IMR-90 (cell line): ENCODE measurements at regions not wholly inside any gene's neighbourhood (a gene's known extent, or its start where the extent isn't known, plus 50 kb on each side); places are given as distances from the start of the nearest gene placed in this dataset.

ENCODE experiments used
- ATAC-seq: fragments of 200-7000 bp; cut with Tn5 transposase; 2 replicates; pipeline ENCODE4 v1.9.1; 2020; ENCODE audit warnings: low read depth, mild to moderate bottlenecking, moderate library complexity
- BruUV-seq: library from RNA; stranded (reverse); fragments of 400-500 nt; replicated peaks from 2 replicates; lab custom pipeline; 2021; lab: Mats Ljungman, UMichigan
- CTCF ChIA-PET: fragments of 300-600 bp; formaldehyde crosslinking; extraction: SDS; loops from one replicate; lab custom pipeline; 2021; ENCODE audit warnings: antibody characterized with exemption; lab: Yijun Ruan, JAX
- POLR2A ChIA-PET: fragments of 300-600 bp; sonication (Branson Sonifier 250); formaldehyde crosslinking; loops from one replicate; lab custom pipeline; 2022; ENCODE audit warnings: antibody characterized with exemption; ENCODE audit not compliant: unreplicated experiment; lab: Charles Lee
- DNase-seq: peaks from one replicate; pipeline ENCODE4 v3.0.0; 2013
- H2AFZ ChIP-seq: replicated peaks from 2 replicates; pipeline ENCODE3; 2013; ENCODE audit warnings: low read length, mild to moderate bottlenecking; ENCODE audit not compliant: poor library complexity
- H2AK5ac ChIP-seq: 2 replicates; pipeline ENCODE4 v1.6.1; 2013; ENCODE audit warnings: low read depth, low read length, inconsistent platforms
- H2AK9ac ChIP-seq: replicated peaks from 2 replicates; pipeline ENCODE3; 2013; ENCODE audit warnings: mild to moderate bottlenecking, low read depth, low read length, moderate library complexity; ENCODE audit not compliant: poor library complexity
- H2BK120ac ChIP-seq: 2 replicates; pipeline ENCODE4 v1.6.1; 2013; ENCODE audit warnings: low read depth, low read length, inconsistent platforms
- H2BK15ac ChIP-seq: 3 replicates; pipeline ENCODE4 v1.6.1; 2013; ENCODE audit warnings: low read depth, low read length, inconsistent platforms
- H2BK20ac ChIP-seq: 2 replicates; pipeline ENCODE4 v1.6.1; 2013; ENCODE audit warnings: low read depth, mild to moderate bottlenecking, inconsistent platforms, low read length, moderate library complexity
- H2BK5ac ChIP-seq: 2 replicates; pipeline ENCODE4 v1.6.1; 2013; ENCODE audit warnings: mild to moderate bottlenecking, low read depth, low read length, inconsistent platforms; ENCODE audit not compliant: poor library complexity, severe bottlenecking
- H3K14ac ChIP-seq: replicated peaks from 2 replicates; pipeline ENCODE4 v1.6.1; 2013; ENCODE audit warnings: low read depth, low read length, inconsistent platforms
- H3K18ac ChIP-seq: 2 replicates; pipeline ENCODE4 v1.6.1; 2013; ENCODE audit warnings: low read depth, low read length, control low read depth
- H3K23ac ChIP-seq: 2 replicates; pipeline ENCODE4 v1.6.1; 2013; ENCODE audit warnings: low read depth, low read length, inconsistent platforms
- H3K27ac ChIP-seq: 2 replicates; pipeline ENCODE4 v1.5.1; 2013; ENCODE audit warnings: mild to moderate bottlenecking, control low read depth, low read length; ENCODE audit not compliant: insufficient read depth
- H3K27me3 ChIP-seq: 2 replicates; pipeline ENCODE4 v1.6.1; 2013; ENCODE audit warnings: low read length; ENCODE audit not compliant: control insufficient read depth, insufficient read depth
- H3K36me3 ChIP-seq: 2 replicates; pipeline ENCODE4 v1.6.1; 2013; ENCODE audit warnings: low read length, mixed read lengths; ENCODE audit not compliant: control insufficient read depth, insufficient read depth
- H3K4ac ChIP-seq: 2 replicates; pipeline ENCODE4 v1.6.1; 2013; ENCODE audit warnings: low read depth, low read length, inconsistent platforms
- H3K4me1 ChIP-seq: 2 replicates; pipeline ENCODE4 v1.6.1; 2013; ENCODE audit warnings: low read length, mixed read lengths; ENCODE audit not compliant: control insufficient read depth, insufficient read depth
- H3K4me2 ChIP-seq: 2 replicates; pipeline ENCODE4 v1.6.1; 2013; ENCODE audit warnings: low read depth, mild to moderate bottlenecking, control low read depth, low read length, moderate library complexity
- H3K4me3 ChIP-seq: 2 replicates; pipeline ENCODE4 v1.5.1; 2013; ENCODE audit warnings: low read depth, mild to moderate bottlenecking, control low read depth, low read length, moderate library complexity; ENCODE audit not compliant: insufficient read depth
- H3K56ac ChIP-seq: 2 replicates; pipeline ENCODE4 v1.6.1; 2013; ENCODE audit warnings: low read length, inconsistent platforms; ENCODE audit not compliant: insufficient read depth; ENCODE audit errors: extremely low read depth
- H3K79me1 ChIP-seq, 2 experiments: 2 replicates each; pipeline ENCODE4 v1.6.1; 2013; ENCODE audit warnings: low read length in 2 of 2, inconsistent platforms in 1 of 2, low read depth in 1 of 2
- H3K9ac ChIP-seq: 2 replicates; pipeline ENCODE4 v1.6.1; 2013; ENCODE audit warnings: low read depth, low read length, control low read depth
- H3K9me1 ChIP-seq: 2 replicates; pipeline ENCODE4 v1.6.1; 2013; ENCODE audit warnings: low read length, inconsistent platforms; ENCODE audit not compliant: insufficient read depth
- H3K9me3 ChIP-seq: 2 replicates; pipeline ENCODE4 v1.6.1; 2013; ENCODE audit warnings: low read length; ENCODE audit not compliant: control insufficient read depth, insufficient read depth
- H4K20me1 ChIP-seq: 2 replicates; pipeline ENCODE4 v1.6.1; 2013; ENCODE audit warnings: low read length, inconsistent platforms; ENCODE audit not compliant: insufficient read depth
- H4K5ac ChIP-seq: 2 replicates; pipeline ENCODE4 v1.6.1; 2013; ENCODE audit warnings: mild to moderate bottlenecking, low read depth, low read length, control low read depth
- H4K8ac ChIP-seq, 2 experiments: 2 replicates each; pipeline ENCODE4 v1.6.1; 2013; ENCODE audit warnings: low read depth in 2 of 2, low read length in 2 of 2, control low read depth in 1 of 2, inconsistent platforms in 1 of 2
- H4K91ac ChIP-seq: 2 replicates; pipeline ENCODE4 v1.6.1; 2013; ENCODE audit warnings: low read depth, low read length, inconsistent platforms; ENCODE audit not compliant: insufficient read depth
- BHLHE40 ChIP-seq: fragments of 150-350 bp; IDR thresholded peaks from 2 replicates; pipeline ENCODE4 v1.6.1; 2016; ENCODE audit warnings: mild to moderate bottlenecking, low read depth, low read length
- CEBPB ChIP-seq: IDR thresholded peaks from 2 replicates; pipeline ENCODE4 v1.6.1; 2012; ENCODE audit warnings: low read depth, low read length, improper control_type of control experiment
- dilution Hi-C: fragments of 300-500 bp; cut with HindIII; formaldehyde crosslinking; loops from one replicate; pipeline ENCODE4 v1.14.3; 2018; ENCODE audit warnings: low sequenced_read_pairs; ENCODE audit not compliant: unreplicated experiment
- in situ Hi-C: fragments of 300-500 bp; cut with MboI; formaldehyde crosslinking; loops from 3 replicates; pipeline ENCODE4 v1.14.3; 2019; ENCODE audit warnings: low sequenced_read_pairs, inconsistent platforms, mixed read lengths
- intact Hi-C: fragments of 100-400 bp; cut with micrococcal nuclease; formaldehyde crosslinking; loops from 2 replicates; pipeline ENCODE4 v1.10.0; 2022

- Histone ChIP-seq H2AK9ac (no peak overlapping the region), H3K14ac (0 out of 2 replicates have a peak overlapping the region, but pooled peaks have one; percentile 7), H3K4me1 (peaks cover 4% of the 10 kb centered on the region; the same call in 1 of the 2 replicates), H3K56ac (no peak overlapping the region), H2BK120ac (peak overlapping the region; percentile 33; the same call in 1 of the 2 replicates), H4K91ac (peak overlapping the region; percentile 23; the same call in 1 of the 2 replicates), H2AK5ac (peak overlapping the region; percentile 77), H3K23ac (no peak overlapping the region), H3K9ac (no peak overlapping the region; the same call in 1 of the 2 replicates), H3K18ac (peak overlapping the region; percentile 96), H3K4me3 (no peak overlapping the region), H3K9me1 (no peaks in the 10 kb centered on the region; the same call in 1 of the 2 replicates), H3K36me3 (no peaks in the 10 kb centered on the region), H2BK20ac (peak overlapping the region; percentile 6; the same call in 1 of the 2 replicates), H4K5ac (peak overlapping the region; percentile 89), H4K8ac (peak overlapping the region in 1 of 2 experiments; percentile 63; a peak in 2 of 4 replicates), H3K4ac (peak overlapping the region; percentile 37; the same call in 1 of the 2 replicates), H3K9me3 (no peaks in the 10 kb centered on the region), H2AFZ (no peak overlapping the region), H3K27me3 (no peaks in the 10 kb centered on the region), H2BK5ac (no peak overlapping the region), H3K79me1 (no peaks in the 10 kb centered on the region), H2BK15ac (no peak overlapping the region; the same call in 2 of the 3 replicates), H3K27ac (peak overlapping the region; percentile 96; the same call in 1 of the 2 replicates), H4K20me1 (no peaks in the 10 kb centered on the region), H3K4me2 (no peak overlapping the region)
- ATAC-seq, result peak; percentile 85
- TF ChIP-seq BHLHE40 (no peak), CEBPB (peak; percentile 42; the same call in 1 of the 2 replicates)
- BruUV-seq, result no TSS peak
- DNase-seq, result peak; percentile 84
- ChIA-PET POLR2A (no interaction called here), CTCF (no interaction called here)
- in situ Hi-C loops, result no loop called here
- intact Hi-C loops, result no loop called here
- dilution Hi-C loops, result no loop called here
These were observed 327.8 kb upstream of the USP24 start for GRCh38 chr1:55542901-55543504.
